Mucosa of descending colon (tissue), 3 donors: ENCODE measurements at regions not wholly inside any gene's neighbourhood (a gene's known extent, or its start where the extent isn't known, plus 50 kb on each side); places are given as distances from the start of the nearest gene placed in this dataset.

Experiments used
- ATAC-seq: fragments of 200-7000 bp; cut with Tn5 transposase; one replicate; pipeline ENCODE4 v1.9.1; 2020; ENCODE audit warnings: mild to moderate bottlenecking, moderate library complexity
- DNase-seq, 3 donors: peaks; one replicate each; pipeline ENCODE4 v3.0.0-alpha.2; 2020
- H3K36me3 ChIP-seq: fragments of 200-600 bp; one replicate; pipeline ENCODE4 v1.8.0; 2021; ENCODE audit warnings: low read depth, mild to moderate bottlenecking
- H3K4me1 ChIP-seq: fragments of 200-600 bp; one replicate; pipeline ENCODE4 v1.8.0; 2021; ENCODE audit warnings: low read depth, mild to moderate bottlenecking
- H3K4me3 ChIP-seq: fragments of 200-600 bp; one replicate; pipeline ENCODE4 v1.8.0; 2021; ENCODE audit warnings: mild to moderate bottlenecking
- H3K9me3 ChIP-seq: fragments of 200-600 bp; one replicate; pipeline ENCODE4 v1.8.0; 2021; ENCODE audit warnings: mild to moderate bottlenecking
- CTCF ChIP-seq: fragments of 200-600 bp; IDR thresholded peaks from one replicate; pipeline ENCODE4 v1.8.0; 2022; ENCODE audit warnings: antibody characterized with exemption, mild to moderate bottlenecking
- intact Hi-C, 2 donors: fragments of 100-400 bp; cut with DNase I in 1 of 2; cut with micrococcal nuclease in 1 of 2; formaldehyde crosslinking; loops; one replicate each; pipeline versions ENCODE4 v1.11.0 to v1.11.1; 2022; cut with DNase I, micrococcal nuclease
- donor health status: DM: no; HTN: no; CAD: no; lungs with moderate emphysema.
- donor health status: DM: no; HTN: no; CAD: no.
- donor health status: DM: no; HTN: yes; CAD: no.

- ATAC-seq (no peak), DNase-seq (no peak)
- Histone ChIP-seq H3K9me3 (no peaks in the 10 kb centered on the region), H3K4me1 (no peaks in the 10 kb centered on the region), H3K36me3 (no peaks in the 10 kb centered on the region), H3K4me3 (no peak overlapping the region)
- intact Hi-C loops: no loop called here
- no peak for TF ChIP-seq CTCF
These were observed 267.2 kb upstream of the MTNR1B start for GRCh38 chr11:92702037-92702804.

DNA sequence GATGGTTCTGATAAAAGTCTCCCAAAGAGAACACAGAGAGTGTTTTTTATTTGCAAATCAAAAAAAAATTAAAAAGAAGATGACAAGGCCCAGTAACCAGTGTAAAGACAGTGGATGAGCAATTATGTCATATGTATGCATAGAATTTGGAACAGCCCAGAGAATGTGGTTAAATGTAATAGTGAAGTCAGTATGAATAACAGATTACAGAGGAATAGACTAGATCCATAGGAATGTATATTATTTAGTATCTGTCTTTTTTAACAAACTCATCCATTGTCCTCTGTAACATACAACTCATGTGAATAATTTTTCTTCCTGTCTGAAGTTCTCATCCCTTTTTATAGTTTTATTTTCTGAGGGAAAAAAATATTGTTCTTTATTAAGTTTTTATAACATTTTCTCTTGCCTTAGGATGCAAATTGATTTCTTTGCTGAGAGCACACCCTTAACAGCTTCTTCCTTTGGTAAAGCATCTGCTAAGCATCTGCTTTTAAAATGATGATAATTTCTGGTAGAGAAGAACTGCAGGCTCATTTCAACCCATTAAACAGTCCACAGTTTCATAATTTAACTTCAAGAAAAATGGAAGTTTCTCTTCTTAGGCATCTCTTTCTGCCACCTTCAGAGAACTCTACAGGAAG, 266.5 kb upstream of the MTNR1B start:
- no peaks in the 10 kb centered on the region for H3K36me3 ChIP-seq
- intact Hi-C loops: no loop called here
- H3K9me3 ChIP-seq: no peaks in the 10 kb centered on the region
- DNase-seq (no peak), ATAC-seq (no peak)
- TF ChIP-seq CTCF: no peak
- H3K4me1 ChIP-seq: no peaks in the 10 kb centered on the region
- no peak overlapping the region for H3K4me3 ChIP-seq

GRCh38 chr11:92703449-92703830, 266.0 kb upstream of the MTNR1B start:
- Histone ChIP-seq H3K4me1 (no peaks in the 10 kb centered on the region), H3K9me3 (no peaks in the 10 kb centered on the region), H3K4me3 (no peak overlapping the region), H3K36me3 (no peaks in the 10 kb centered on the region)
- DNase-seq: no peak
- intact Hi-C loops: no loop called here
- no peak for TF ChIP-seq CTCF
- ATAC-seq: no peak

GRCh38 chr11:92707173-92707619, 262.3 kb upstream of the MTNR1B start:
- no peak for DNase-seq
- Histone ChIP-seq H3K9me3 (no peaks in the 10 kb centered on the region), H3K4me1 (no peaks in the 10 kb centered on the region), H3K4me3 (no peak overlapping the region), H3K36me3 (no peaks in the 10 kb centered on the region)
- no peak for ATAC-seq
- no peak for TF ChIP-seq CTCF
- intact Hi-C loops: no loop called here

- no peaks in the 10 kb centered on the region for H3K4me1 ChIP-seq
- intact Hi-C loops: no loop called here
- no peak for DNase-seq
- H3K36me3 ChIP-seq: no peaks in the 10 kb centered on the region
- no peak overlapping the region for H3K4me3 ChIP-seq
- no peak for TF ChIP-seq CTCF
- H3K9me3 ChIP-seq: no peaks in the 10 kb centered on the region
- ATAC-seq: no peak
These were observed 261.8 kb upstream of the MTNR1B start for GRCh38 chr11:92707665-92708064.
